VCaP (cell line): ENCODE measurements at regions not wholly inside any gene's neighbourhood (a gene's known extent, or its start where the extent isn't known, plus 50 kb on each side); places are given as distances from the start of the nearest gene placed in this dataset.
A peak's percentile ranks its signal among the peaks of the same experiment; 100 is the strongest.

Experiments
- H3K27ac ChIP-seq: fragments of 450-650 bp; 2 replicates; pipeline ENCODE4 v1.5.1; 2017
- CTCF ChIP-seq: fragments of 450-650 bp; conservative IDR thresholded peaks from 2 replicates; pipeline ENCODE4 v1.5.1; 2017; ENCODE audit warnings: mild to moderate bottlenecking, moderate library complexity

GRCh38 chr13:99035715-99036114, 57.9 kb upstream of the DOCK9 start:
- H3K27ac ChIP-seq, result no peak overlapping the region
- no peak for TF ChIP-seq CTCF

- TF ChIP-seq CTCF, result no peak
- no peak overlapping the region for H3K27ac ChIP-seq
Observed at GRCh38 chr13:99037756-99038155, 59.9 kb upstream of the DOCK9 start.

- TF ChIP-seq CTCF, result no peak
- H3K27ac ChIP-seq, result peak overlapping the region; percentile 73
Observed at GRCh38 chr13:99039718-99040280, 61.9 kb upstream of the DOCK9 start.

GRCh38 chr13:99040536-99041131, 62.8 kb upstream of the DOCK9 start:
- peak overlapping the region; percentile 73 for H3K27ac ChIP-seq
- TF ChIP-seq CTCF, result no peak

- no peak for TF ChIP-seq CTCF
- peak overlapping the region; percentile 73 for H3K27ac ChIP-seq
Observed at GRCh38 chr13:99041337-99041736, 63.5 kb upstream of the DOCK9 start.

- peak overlapping the region; percentile 73 for H3K27ac ChIP-seq
- TF ChIP-seq CTCF, result no peak
Observed at GRCh38 chr13:99041788-99042187, 63.9 kb upstream of the DOCK9 start.

GRCh38 chr13:99042521-99043250, 64.8 kb upstream of the DOCK9 start:
- H3K27ac ChIP-seq, result peak overlapping the region; percentile 73
- TF ChIP-seq CTCF, result no peak
